PC-3 (cell line): ENCODE measurements at regions not wholly inside any gene's neighbourhood (a gene's known extent, or its start where the extent isn't known, plus 50 kb on each side); places are given as distances from the start of the nearest gene placed in this dataset.

Experiments used
- CTCF ChIP-seq: fragments of 300-600 bp; sonication (generic); conservative IDR thresholded peaks from 2 replicates; pipeline ENCODE4 v1.5.1; 2017; ENCODE audit warnings: antibody characterized with exemption, low read depth, mild to moderate bottlenecking, low read length
- EZH2 ChIP-seq: fragments of 300-600 bp; sonication (generic); IDR thresholded peaks from one replicate; pipeline ENCODE4 v1.6.1; 2017; ENCODE audit warnings: antibody characterized with exemption, mild to moderate bottlenecking, low read length; ENCODE audit not compliant: unreplicated experiment
- EZH2phosphoT487 ChIP-seq: fragments of 300-600 bp; sonication (generic); IDR thresholded peaks from 2 replicates; pipeline ENCODE4 v1.6.1; 2018; ENCODE audit warnings: mild to moderate bottlenecking, antibody characterized with exemption, low read length, borderline replicate concordance

- TF ChIP-seq CTCF (no peak), EZH2 (no peak), EZH2phosphoT487 (no peak)
Measured at GRCh38 chr1:37181425-37181824, 147.1 kb upstream of the GRIK3 start.
